ENCODE measurements at regions not wholly inside any gene's neighbourhood (a gene's known extent, or its start where the extent isn't known, plus 50 kb on each side); places are given as distances from the start of the nearest gene placed in this dataset.

- Histone ChIP-seq H3K9ac (ENCODE audit: insufficient read length) (no peak overlapping the region), H3K36me3 (ENCODE audit: insufficient read depth, low read length) (no peaks in the 10 kb centered on the region), H3K9me3 (ENCODE audit: low read depth, low read length) (no peaks in the 10 kb centered on the region), H3K4me3 (no peak overlapping the region), H3K27ac (no peak overlapping the region)
- TF ChIP-seq FOXP2 (optimal IDR thresholded peaks at IDR 0.05; ENCODE audit: control extremely low read depth, extremely low read length, insufficient read depth) (no peak), EZH2 (IDR thresholded peaks at IDR 0.05) (no peak), POLR2AphosphoS5 (IDR thresholded peaks at IDR 0.05; ENCODE audit: borderline replicate concordance, low read depth, low read length) (no peak)
- DNase-seq (ENCODE audit: low read depth, low spot score): no peak
These were observed 50.5 kb downstream of the PALM2AKAP2 start for GRCh38 chr9:109830545-109830944.

- Histone ChIP-seq H3K9ac (ENCODE audit: insufficient read length) (no peak overlapping the region), H3K36me3 (ENCODE audit: insufficient read depth, low read length) (no peaks in the 10 kb centered on the region), H3K9me3 (ENCODE audit: low read depth, low read length) (no peaks in the 10 kb centered on the region), H3K27ac (no peak overlapping the region), H3K4me3 (no peak overlapping the region)
- no peak for DNase-seq (ENCODE audit: low read depth, low spot score)
- no peak for TF ChIP-seq EZH2 (IDR thresholded peaks at IDR 0.05)
- no peak for TF ChIP-seq POLR2AphosphoS5 (IDR thresholded peaks at IDR 0.05; ENCODE audit: borderline replicate concordance, low read depth, low read length)
- no peak for TF ChIP-seq FOXP2 (optimal IDR thresholded peaks at IDR 0.05; ENCODE audit: control extremely low read depth, extremely low read length, insufficient read depth)
These were observed 52.1 kb downstream of the PALM2AKAP2 start for GRCh38 chr9:109831998-109832658.

DNA sequence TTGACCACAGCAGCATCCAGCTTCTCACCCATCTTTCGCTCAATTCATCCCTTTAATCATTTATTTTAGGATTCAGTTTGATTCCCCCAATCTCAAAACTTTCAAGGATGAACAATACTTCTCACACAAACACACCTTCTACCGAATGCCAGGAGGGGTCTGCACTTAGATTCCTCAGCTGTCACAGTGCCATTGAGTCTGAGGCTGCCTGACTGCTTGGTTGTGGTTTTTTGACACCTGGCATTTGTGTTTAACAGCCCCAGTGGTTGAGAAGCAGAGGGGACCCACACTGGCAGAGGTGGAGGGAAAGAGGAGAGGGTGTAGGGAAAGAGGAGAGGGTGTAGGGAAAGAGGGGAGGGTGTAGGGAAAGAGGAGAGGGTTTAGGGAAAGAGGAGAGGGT is 54.9 kb downstream of the PALM2AKAP2 start:
- Histone ChIP-seq H3K27ac (no peak overlapping the region), H3K36me3 (ENCODE audit: insufficient read depth, low read length) (no peaks in the 10 kb centered on the region), H3K9ac (ENCODE audit: insufficient read length) (no peak overlapping the region), H3K4me3 (no peak overlapping the region), H3K9me3 (ENCODE audit: low read depth, low read length) (no peaks in the 10 kb centered on the region)
- no peak for DNase-seq (ENCODE audit: low read depth, low spot score)
- TF ChIP-seq POLR2AphosphoS5 (IDR thresholded peaks at IDR 0.05; ENCODE audit: borderline replicate concordance, low read depth, low read length) (no peak), FOXP2 (optimal IDR thresholded peaks at IDR 0.05; ENCODE audit: control extremely low read depth, extremely low read length, insufficient read depth) (no peak), EZH2 (IDR thresholded peaks at IDR 0.05) (no peak)

GRCh38 chr9:109843641-109844040 is 63.6 kb downstream of the PALM2AKAP2 start:
- Histone ChIP-seq H3K4me3 (no peak overlapping the region), H3K9ac (ENCODE audit: insufficient read length) (no peak overlapping the region), H3K27ac (no peak overlapping the region), H3K36me3 (ENCODE audit: insufficient read depth, low read length) (no peaks in the 10 kb centered on the region), H3K9me3 (ENCODE audit: low read depth, low read length) (no peaks in the 10 kb centered on the region)
- TF ChIP-seq EZH2 (IDR thresholded peaks at IDR 0.05) (no peak), POLR2AphosphoS5 (IDR thresholded peaks at IDR 0.05; ENCODE audit: borderline replicate concordance, low read depth, low read length) (no peak)
- no peak for DNase-seq (ENCODE audit: low read depth, low spot score)

- 0 out of 2 replicates have a peak overlapping the region, but pooled peaks have one; percentile 21 for H3K27ac ChIP-seq
- no peak overlapping the region for H3K9ac ChIP-seq (ENCODE audit: insufficient read length)
- no peaks in the 10 kb centered on the region for H3K9me3 ChIP-seq (ENCODE audit: low read depth, low read length)
- H3K36me3 ChIP-seq (ENCODE audit: insufficient read depth, low read length): no peaks in the 10 kb centered on the region
- no peak overlapping the region for H3K4me3 ChIP-seq
- no peak for TF ChIP-seq FOXP2 (optimal IDR thresholded peaks at IDR 0.05; ENCODE audit: control extremely low read depth, extremely low read length, insufficient read depth)
- no peak for TF ChIP-seq POLR2AphosphoS5 (IDR thresholded peaks at IDR 0.05; ENCODE audit: borderline replicate concordance, low read depth, low read length)
- no peak for TF ChIP-seq EZH2 (IDR thresholded peaks at IDR 0.05)
- DNase-seq (ENCODE audit: low read depth, low spot score): no peak
These were observed 65.2 kb downstream of the PALM2AKAP2 start for GRCh38 chr9:109845226-109845625.

DNA sequence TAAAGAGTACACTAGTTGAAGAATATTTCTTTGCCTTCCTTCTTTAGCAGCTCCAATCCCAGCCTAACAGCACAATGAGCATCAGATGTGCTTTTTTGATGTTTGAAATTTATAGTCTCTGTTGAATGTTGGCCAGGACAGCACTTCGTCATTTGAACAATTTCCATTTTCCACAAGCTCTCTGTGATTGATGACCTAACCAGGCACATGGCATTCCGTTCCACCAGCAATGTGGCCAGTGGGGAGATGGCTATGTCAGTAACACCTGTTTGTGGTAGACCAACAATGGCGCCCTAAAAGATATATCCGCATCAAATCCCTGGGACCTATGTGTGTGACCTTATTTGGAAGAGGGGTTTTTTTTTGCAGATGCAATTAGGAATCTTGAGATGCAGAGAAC is 66.8 kb downstream of the PALM2AKAP2 start:
- no peak for TF ChIP-seq POLR2AphosphoS5 (IDR thresholded peaks at IDR 0.05; ENCODE audit: borderline replicate concordance, low read depth, low read length)
- Histone ChIP-seq H3K36me3 (ENCODE audit: insufficient read depth, low read length) (no peaks in the 10 kb centered on the region), H3K9ac (ENCODE audit: insufficient read length) (no peak overlapping the region), H3K9me3 (ENCODE audit: low read depth, low read length) (no peaks in the 10 kb centered on the region), H3K4me3 (no peak overlapping the region), H3K27ac (no peak overlapping the region)
- no peak for DNase-seq (ENCODE audit: low read depth, low spot score)

DNA sequence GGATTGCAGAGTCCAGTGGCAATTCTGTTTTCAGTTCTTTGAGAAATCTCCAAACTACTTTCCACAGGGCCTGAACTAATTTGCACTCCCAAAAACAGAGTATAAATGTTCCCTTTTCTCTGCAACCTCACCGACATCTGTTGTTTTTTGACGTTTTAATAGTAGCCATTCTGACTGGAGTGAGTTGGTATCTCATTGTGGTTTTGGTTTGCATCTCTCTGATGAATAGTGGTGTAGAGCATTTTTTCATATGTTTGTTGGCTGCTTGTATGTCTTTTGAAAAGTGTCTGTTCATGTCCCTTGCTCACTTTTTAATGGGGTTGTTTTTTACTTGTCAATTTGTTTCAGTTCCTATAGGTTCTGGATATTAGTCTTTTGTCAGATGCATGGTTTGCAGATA is 72.6 kb downstream of the PALM2AKAP2 start:
- no peak for DNase-seq (ENCODE audit: low read depth, low spot score)
- H3K27ac ChIP-seq: no peak overlapping the region
- H3K4me3 ChIP-seq: no peak overlapping the region
- TF ChIP-seq FOXP2 (optimal IDR thresholded peaks at IDR 0.05; ENCODE audit: control extremely low read depth, extremely low read length, insufficient read depth): no peak
- TF ChIP-seq POLR2AphosphoS5 (IDR thresholded peaks at IDR 0.05; ENCODE audit: borderline replicate concordance, low read depth, low read length): no peak
- TF ChIP-seq EZH2 (IDR thresholded peaks at IDR 0.05): no peak
- no peaks in the 10 kb centered on the region for H3K9me3 ChIP-seq (ENCODE audit: low read depth, low read length)
- H3K9ac ChIP-seq (ENCODE audit: insufficient read length): no peak overlapping the region
- no peaks in the 10 kb centered on the region for H3K36me3 ChIP-seq (ENCODE audit: insufficient read depth, low read length)

DNA sequence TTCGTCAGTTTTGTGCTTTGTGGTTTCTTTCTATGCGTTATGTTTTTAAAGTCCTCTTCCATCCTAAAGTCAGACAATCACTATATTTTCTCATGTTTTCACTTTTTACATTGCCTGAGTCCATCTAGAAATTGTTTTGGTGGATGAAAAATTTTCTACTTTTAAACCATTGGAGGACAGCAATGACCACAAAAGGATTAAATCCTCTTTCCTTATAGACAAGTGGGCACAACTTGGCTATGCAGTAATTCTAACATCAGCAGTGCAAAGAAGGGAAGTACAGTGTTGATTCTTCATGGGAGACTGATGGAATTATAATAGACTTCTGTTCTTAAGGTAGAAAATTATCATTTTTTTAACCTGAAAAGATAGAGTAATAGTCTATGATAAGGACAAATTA is 75.5 kb downstream of the PALM2AKAP2 start:
- no peak for DNase-seq (ENCODE audit: low read depth, low spot score)
- no peak overlapping the region for H3K4me3 ChIP-seq
- TF ChIP-seq POLR2AphosphoS5 (IDR thresholded peaks at IDR 0.05; ENCODE audit: borderline replicate concordance, low read depth, low read length) (no peak), EZH2 (IDR thresholded peaks at IDR 0.05) (no peak), FOXP2 (optimal IDR thresholded peaks at IDR 0.05; ENCODE audit: control extremely low read depth, extremely low read length, insufficient read depth) (no peak)

DNA sequence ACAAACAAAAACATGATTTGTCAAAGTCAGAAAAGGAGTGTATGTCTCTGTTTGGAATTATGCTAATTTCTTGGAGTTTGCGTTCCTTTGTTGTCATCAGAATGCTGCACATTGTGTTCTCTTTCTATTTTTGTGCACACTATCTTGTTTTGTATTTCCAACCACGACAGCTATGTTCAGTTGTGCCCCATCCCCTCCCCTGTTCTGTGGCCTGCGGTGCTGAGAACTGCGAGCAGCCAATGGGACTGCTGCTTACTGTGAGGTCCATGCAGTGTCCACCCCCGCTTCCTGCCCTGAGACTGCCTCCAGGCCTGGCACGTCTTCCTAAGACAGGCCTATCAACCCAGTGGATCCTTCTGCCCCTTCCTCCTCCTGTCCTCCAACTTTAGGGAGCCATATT is 76.8 kb downstream of the PALM2AKAP2 start:
- no peak for TF ChIP-seq POLR2AphosphoS5 (IDR thresholded peaks at IDR 0.05; ENCODE audit: borderline replicate concordance, low read depth, low read length)
- no peak for TF ChIP-seq FOXP2 (optimal IDR thresholded peaks at IDR 0.05; ENCODE audit: control extremely low read depth, extremely low read length, insufficient read depth)
- TF ChIP-seq EZH2 (IDR thresholded peaks at IDR 0.05): no peak
- Histone ChIP-seq H3K9ac (ENCODE audit: insufficient read length) (no peak overlapping the region), H3K4me3 (no peak overlapping the region), H3K9me3 (ENCODE audit: low read depth, low read length) (no peaks in the 10 kb centered on the region), H3K36me3 (ENCODE audit: insufficient read depth, low read length) (no peaks in the 10 kb centered on the region), H3K27ac (no peak overlapping the region)
- no peak for DNase-seq (ENCODE audit: low read depth, low spot score)

More for the DNA sequence above, 75.5 kb downstream of the PALM2AKAP2 start:
- H3K9ac ChIP-seq (ENCODE audit: insufficient read length): no peak overlapping the region
- no peak overlapping the region for H3K27ac ChIP-seq
- H3K9me3 ChIP-seq (ENCODE audit: low read depth, low read length): no peaks in the 10 kb centered on the region
- H3K36me3 ChIP-seq (ENCODE audit: insufficient read depth, low read length): no peaks in the 10 kb centered on the region
